Endothelial cell of umbilical vein (primary cell): ENCODE measurements at regions not wholly inside any gene's neighbourhood (a gene's known extent, or its start where the extent isn't known, plus 50 kb on each side); places are given as distances from the start of the nearest gene placed in this dataset.

ENCODE experiments used
- BruUV-seq: library from RNA; stranded (reverse); fragments of 400-500 nt; replicated peaks from 2 replicates; lab custom pipeline; 2021; lab: Mats Ljungman, UMichigan
- CTCF ChIA-PET: fragments of 300-600, 350-600 bp; sonication (Branson Sonifier 250); formaldehyde crosslinking; loops from one replicate; lab custom pipeline; 2021; ENCODE audit warnings: antibody characterized with exemption, inconsistent platforms; lab: Charles Lee
- POLR2A ChIA-PET: fragments of 300-600, 350-600 bp; sonication (Branson Sonifier 250); formaldehyde crosslinking; loops from one replicate; lab custom pipeline; 2021; ENCODE audit warnings: antibody characterized with exemption, inconsistent platforms; lab: Charles Lee
- DNase-seq: peaks from one replicate; pipeline ENCODE4 v3.0.0-alpha.2; 2011; ENCODE audit warnings: low read depth, low spot score
- FAIRE-seq: peaks from 2 replicates; lab custom pipeline; 2011; peaks lifted over from hg19 to GRCh38; lab: Jason Lieb, UNC
- H2AFZ ChIP-seq: 2 replicates; pipeline ENCODE4 v1.6.0; 2012; ENCODE audit warnings: low read depth, low read length, control low read depth, inconsistent platforms
- H3K27ac ChIP-seq: 2 replicates; pipeline ENCODE4 v1.5.1; 2011; ENCODE audit warnings: low read depth, mild to moderate bottlenecking, control low read depth, low read length, moderate library complexity; ENCODE audit not compliant: insufficient read depth
- H3K27me3 ChIP-seq, 2 experiments: 2 replicates each; pipeline versions ENCODE4 v1.6.0 to v1.6.1; 2011; ENCODE audit warnings: low read length in 2 of 2, mixed read lengths in 1 of 2; ENCODE audit not compliant: control insufficient read depth in 2 of 2, insufficient read depth in 2 of 2
- H3K36me3 ChIP-seq, 2 experiments: 2 replicates in 1 of 2; 3 replicates in 1 of 2; pipeline ENCODE4 v1.5.1; 2011; ENCODE audit warnings: low read length in 2 of 2, mild to moderate bottlenecking in 1 of 2, moderate library complexity in 1 of 2; ENCODE audit not compliant: control insufficient read depth in 2 of 2, insufficient read depth in 2 of 2; ENCODE audit errors: extremely low read depth in 1 of 2
- H3K4me1 ChIP-seq: 3 replicates; pipeline ENCODE4 v1.5.1; 2011; ENCODE audit warnings: mild to moderate bottlenecking, low read length; ENCODE audit not compliant: control insufficient read depth, insufficient read depth; ENCODE audit errors: extremely low read depth
- H3K4me2 ChIP-seq: 2 replicates; pipeline ENCODE4 v1.6.1; 2011; ENCODE audit warnings: low read length, control low read depth, mixed read lengths; ENCODE audit not compliant: insufficient read depth
- H3K4me3 ChIP-seq, 3 experiments: fragments of 200-600 bp in 1 of 3; sonication (generic), shearing (Covaris generic) in 1 of 3; replicated peaks in 1 of 3; 2 replicates each; pipeline ENCODE4 v1.5.1; 2011 to 2016; ENCODE audit warnings: control low read depth in 3 of 3, low read length in 3 of 3, mild to moderate bottlenecking in 2 of 3, inconsistent platforms in 1 of 3, low read depth in 1 of 3, moderate library complexity in 1 of 3; ENCODE audit not compliant: insufficient read depth in 1 of 3
- H3K79me2 ChIP-seq: 2 replicates; pipeline ENCODE4 v1.6.0; 2012; ENCODE audit warnings: low read length, inconsistent platforms; ENCODE audit not compliant: control insufficient read depth, insufficient read depth
- H3K9ac ChIP-seq: replicated peaks from 2 replicates; pipeline ENCODE3; 2011; ENCODE audit warnings: low read length, control low read depth; ENCODE audit not compliant: insufficient read depth; ENCODE audit errors: extremely low read depth
- H3K9me1 ChIP-seq: replicated peaks from 3 replicates; pipeline ENCODE4 v1.6.0; 2011; ENCODE audit warnings: mild to moderate bottlenecking, low read length; ENCODE audit not compliant: control insufficient read depth, insufficient read depth; ENCODE audit errors: extremely low read depth
- H3K9me3 ChIP-seq: replicated peaks from 2 replicates; pipeline ENCODE4 v1.5.1; 2012; ENCODE audit warnings: low read length, inconsistent platforms; ENCODE audit not compliant: control insufficient read depth, insufficient read depth
- H4K20me1 ChIP-seq: replicated peaks from 2 replicates; pipeline ENCODE3; 2011; ENCODE audit warnings: mild to moderate bottlenecking, low read length; ENCODE audit not compliant: control insufficient read depth, insufficient read depth; ENCODE audit errors: extremely low read depth
- EZH2 ChIP-seq: IDR thresholded peaks from 2 replicates; pipeline ENCODE4 v1.6.1; 2012; ENCODE audit warnings: borderline replicate concordance, low read depth, mild to moderate bottlenecking, moderate library complexity, low read length, inconsistent platforms; ENCODE audit not compliant: severe bottlenecking
- FOS ChIP-seq: IDR thresholded peaks from 2 replicates; pipeline ENCODE4 v1.6.1; 2011; ENCODE audit warnings: mild to moderate bottlenecking, low read length, moderate library complexity, borderline replicate concordance; ENCODE audit not compliant: insufficient read depth
- GATA2 ChIP-seq: IDR thresholded peaks from 2 replicates; pipeline ENCODE4 v1.7.0; 2011; ENCODE audit warnings: low read depth, mild to moderate bottlenecking, moderate library complexity, mixed read lengths, low read length; ENCODE audit not compliant: insufficient read length, insufficient read depth
- JUN ChIP-seq: IDR thresholded peaks from 2 replicates; pipeline ENCODE4 v1.6.1; 2011; ENCODE audit warnings: borderline replicate concordance, low read depth; ENCODE audit not compliant: insufficient read length, insufficient read depth
- MYC ChIP-seq: IDR thresholded peaks from one replicate; pipeline ENCODE4 v1.6.1; 2011; ENCODE audit warnings: mild to moderate bottlenecking, low read depth, low read length
- POLR2A ChIP-seq: IDR thresholded peaks from 2 replicates; pipeline ENCODE4 v1.6.1; 2012; ENCODE audit warnings: low read depth, mild to moderate bottlenecking, control low read depth, low read length
- POLR2AphosphoS5 ChIP-seq: IDR thresholded peaks from 2 replicates; pipeline ENCODE4 v1.6.1; 2012; ENCODE audit warnings: low read depth, mild to moderate bottlenecking, control low read depth, low read length, moderate library complexity; ENCODE audit not compliant: insufficient read depth
- dilution Hi-C: fragments of 300-500 bp; cut with MboI; formaldehyde crosslinking; loops from one replicate; pipeline ENCODE4 v1.15.0; 2019; ENCODE audit warnings: low sequenced_read_pairs; ENCODE audit not compliant: extremely low pct_ligation_motif_present
- intact Hi-C: fragments of 100-400 bp; cut with micrococcal nuclease; formaldehyde crosslinking; loops from one replicate; pipeline ENCODE4 v1.10.0; 2022
- TF ChIP-seq, protein P1 (sequence below), 2 donors: IDR thresholded peaks; 1 replicate in 1 of 2; 2 replicates in 1 of 2; pipeline ENCODE4 v1.5.1; 2011; ENCODE audit warnings: low read length in 2 of 2, mild to moderate bottlenecking in 2 of 2, moderate library complexity in 2 of 2, control low read depth in 1 of 2, inconsistent platforms in 1 of 2, low read depth in 1 of 2; ENCODE audit not compliant: insufficient read depth in 1 of 2; ENCODE audit errors: extremely low read depth in 1 of 2
- TF ChIP-seq, protein P2 (sequence below): IDR thresholded peaks from 2 replicates; pipeline ENCODE4 v1.6.1; 2011; ENCODE audit not compliant: insufficient read depth, insufficient read length

DNA sequence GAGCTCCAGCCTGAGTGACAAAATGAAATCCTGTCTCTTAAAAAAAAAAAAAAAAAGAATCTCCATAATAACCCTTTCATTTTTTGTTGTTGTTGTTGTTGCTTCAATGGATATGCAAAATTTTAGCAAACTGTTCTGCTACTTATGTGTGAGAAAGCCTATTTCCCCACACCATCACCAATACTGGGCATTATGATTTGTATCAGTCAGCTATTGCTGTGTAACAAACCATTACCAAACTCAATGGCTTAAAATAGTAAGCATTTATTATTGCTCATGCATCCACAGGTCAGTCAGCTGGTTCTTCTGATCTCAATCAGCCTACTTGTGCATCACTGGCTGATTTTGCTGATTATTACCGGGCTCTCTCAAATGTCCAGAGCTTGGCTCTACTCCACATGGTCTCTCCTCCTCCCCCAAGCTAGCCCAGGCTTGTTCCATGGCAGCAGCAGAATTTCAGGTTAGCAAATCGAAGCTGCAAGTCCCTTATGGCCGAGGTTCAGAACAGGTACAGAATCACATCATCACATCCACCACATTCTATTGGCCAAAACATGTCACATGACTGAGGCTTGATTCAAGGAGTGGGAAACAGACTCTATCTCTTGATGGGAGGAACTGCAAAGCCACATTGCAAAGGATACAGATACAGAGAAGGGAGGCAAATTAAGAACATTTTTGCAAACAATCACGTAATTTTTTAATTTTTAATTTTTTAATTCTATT, 135.1 kb downstream of the MN1 start:
- DNase-seq (no peak), FAIRE-seq (no peak)
- Histone ChIP-seq H3K36me3 (no peaks in the 10 kb centered on the region), H3K9ac (no peak overlapping the region), H3K79me2 (no peaks in the 10 kb centered on the region), H3K9me3 (no peaks in the 10 kb centered on the region), H3K4me3 (no peak overlapping the region), H3K27me3 (no peaks in the 10 kb centered on the region), H3K4me2 (no peak overlapping the region), H3K27ac (no peak overlapping the region), H3K9me1 (no peaks in the 10 kb centered on the region), H4K20me1 (no peaks in the 10 kb centered on the region), H3K4me1 (peaks cover 24% of the 10 kb centered on the region), H2AFZ (no peak overlapping the region)
- TF ChIP-seq EZH2 (no peak), GATA2 (no peak), MYC (no peak), JUN (no peak), FOS (no peak), POLR2A (no peak), POLR2AphosphoS5 (no peak)
- TF ChIP-seq, protein P1, sequence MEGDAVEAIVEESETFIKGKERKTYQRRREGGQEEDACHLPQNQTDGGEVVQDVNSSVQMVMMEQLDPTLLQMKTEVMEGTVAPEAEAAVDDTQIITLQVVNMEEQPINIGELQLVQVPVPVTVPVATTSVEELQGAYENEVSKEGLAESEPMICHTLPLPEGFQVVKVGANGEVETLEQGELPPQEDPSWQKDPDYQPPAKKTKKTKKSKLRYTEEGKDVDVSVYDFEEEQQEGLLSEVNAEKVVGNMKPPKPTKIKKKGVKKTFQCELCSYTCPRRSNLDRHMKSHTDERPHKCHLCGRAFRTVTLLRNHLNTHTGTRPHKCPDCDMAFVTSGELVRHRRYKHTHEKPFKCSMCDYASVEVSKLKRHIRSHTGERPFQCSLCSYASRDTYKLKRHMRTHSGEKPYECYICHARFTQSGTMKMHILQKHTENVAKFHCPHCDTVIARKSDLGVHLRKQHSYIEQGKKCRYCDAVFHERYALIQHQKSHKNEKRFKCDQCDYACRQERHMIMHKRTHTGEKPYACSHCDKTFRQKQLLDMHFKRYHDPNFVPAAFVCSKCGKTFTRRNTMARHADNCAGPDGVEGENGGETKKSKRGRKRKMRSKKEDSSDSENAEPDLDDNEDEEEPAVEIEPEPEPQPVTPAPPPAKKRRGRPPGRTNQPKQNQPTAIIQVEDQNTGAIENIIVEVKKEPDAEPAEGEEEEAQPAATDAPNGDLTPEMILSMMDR (IDR thresholded peaks at IDR 0.05; ENCODE audit: extremely low read depth in 1 of 2, insufficient read depth in 1 of 2, low read depth in 1 of 2, low read length in 2 of 2), result no peak
- TF ChIP-seq, protein P2, sequence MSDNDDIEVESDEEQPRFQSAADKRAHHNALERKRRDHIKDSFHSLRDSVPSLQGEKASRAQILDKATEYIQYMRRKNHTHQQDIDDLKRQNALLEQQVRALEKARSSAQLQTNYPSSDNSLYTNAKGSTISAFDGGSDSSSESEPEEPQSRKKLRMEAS, result no peak
- BruUV-seq, result no TSS peak
- ChIA-PET CTCF (no interaction called here), POLR2A (no interaction called here)
- dilution Hi-C loops (no loop called here), intact Hi-C loops (no loop called here)
